HG02642 (cell line): ENCODE measurements at regions not wholly inside any gene's neighbourhood (a gene's known extent, or its start where the extent isn't known, plus 50 kb on each side); places are given as distances from the start of the nearest gene placed in this dataset.

Experiments used
- ATAC-seq: cut with Tn5 transposase; IDR thresholded peaks from one replicate; pipeline ENCODE4 v1.9.1; 2021; ENCODE audit warnings: mild to moderate bottlenecking; ENCODE audit not compliant: unreplicated experiment, poor library complexity

DNA sequence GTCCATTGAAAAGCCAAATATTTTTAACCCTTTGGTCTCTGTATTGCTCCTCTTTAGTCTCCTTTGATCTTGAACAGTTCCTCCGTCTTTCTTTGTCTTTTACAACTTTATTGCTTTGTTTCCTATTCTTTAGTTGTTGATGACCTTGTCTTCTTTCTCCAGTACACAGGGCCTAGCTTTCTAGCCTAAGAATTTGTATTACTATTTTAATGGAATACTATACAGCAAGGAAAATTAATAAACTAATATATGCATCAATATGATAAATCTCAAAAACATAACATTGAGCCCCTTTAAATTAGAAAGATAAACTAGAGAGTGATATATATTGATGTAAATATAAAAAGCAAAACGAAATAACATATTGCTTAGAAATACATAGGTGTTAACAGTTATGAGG lies 88.7 kb downstream of the NR1D2 start:
- no peak for ATAC-seq

DNA sequence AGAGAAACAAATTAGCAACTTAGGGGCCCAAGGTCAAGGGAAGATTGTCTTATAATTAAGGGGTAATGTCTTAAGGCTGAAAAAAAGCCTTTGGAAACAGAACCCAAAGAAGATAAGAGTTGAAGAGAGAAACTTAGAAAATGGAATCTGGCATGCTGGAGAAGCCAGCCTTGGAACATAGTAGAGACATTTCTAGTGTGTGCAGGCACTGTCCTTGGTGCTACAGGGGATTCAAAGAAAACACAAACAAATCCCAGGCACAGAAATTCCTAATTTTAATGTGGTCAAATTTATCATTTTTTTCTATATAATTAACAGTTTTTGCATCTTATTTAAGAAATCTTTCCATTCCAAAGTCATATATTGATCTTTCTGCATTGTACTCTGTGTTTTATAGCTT lies 89.4 kb downstream of the NR1D2 start:
- no peak for ATAC-seq

DNA sequence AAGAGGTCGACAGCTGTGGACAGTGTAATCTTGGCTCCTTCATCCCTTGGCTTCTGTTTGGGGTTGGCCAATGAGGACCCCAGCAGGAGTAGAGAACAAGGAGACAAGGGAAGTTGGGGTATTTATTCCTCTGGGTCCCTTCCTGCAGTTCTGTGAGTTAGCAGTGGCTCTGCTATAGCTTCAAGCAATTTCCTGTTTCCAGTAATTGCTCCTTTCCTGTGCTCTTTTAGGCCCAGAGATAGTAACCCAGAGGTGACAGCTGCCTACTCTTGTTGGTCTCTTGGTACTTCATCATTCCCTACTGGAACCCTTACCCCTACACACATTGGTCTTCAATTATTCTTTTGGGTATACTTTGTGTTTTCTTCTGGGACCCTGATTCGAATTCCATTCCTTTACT lies 92.9 kb downstream of the NR1D2 start:
- no peak for ATAC-seq

- no peak for ATAC-seq
Measured at GRCh38 chr3:24040311-24040710, 95.2 kb downstream of the NR1D2 start.

DNA sequence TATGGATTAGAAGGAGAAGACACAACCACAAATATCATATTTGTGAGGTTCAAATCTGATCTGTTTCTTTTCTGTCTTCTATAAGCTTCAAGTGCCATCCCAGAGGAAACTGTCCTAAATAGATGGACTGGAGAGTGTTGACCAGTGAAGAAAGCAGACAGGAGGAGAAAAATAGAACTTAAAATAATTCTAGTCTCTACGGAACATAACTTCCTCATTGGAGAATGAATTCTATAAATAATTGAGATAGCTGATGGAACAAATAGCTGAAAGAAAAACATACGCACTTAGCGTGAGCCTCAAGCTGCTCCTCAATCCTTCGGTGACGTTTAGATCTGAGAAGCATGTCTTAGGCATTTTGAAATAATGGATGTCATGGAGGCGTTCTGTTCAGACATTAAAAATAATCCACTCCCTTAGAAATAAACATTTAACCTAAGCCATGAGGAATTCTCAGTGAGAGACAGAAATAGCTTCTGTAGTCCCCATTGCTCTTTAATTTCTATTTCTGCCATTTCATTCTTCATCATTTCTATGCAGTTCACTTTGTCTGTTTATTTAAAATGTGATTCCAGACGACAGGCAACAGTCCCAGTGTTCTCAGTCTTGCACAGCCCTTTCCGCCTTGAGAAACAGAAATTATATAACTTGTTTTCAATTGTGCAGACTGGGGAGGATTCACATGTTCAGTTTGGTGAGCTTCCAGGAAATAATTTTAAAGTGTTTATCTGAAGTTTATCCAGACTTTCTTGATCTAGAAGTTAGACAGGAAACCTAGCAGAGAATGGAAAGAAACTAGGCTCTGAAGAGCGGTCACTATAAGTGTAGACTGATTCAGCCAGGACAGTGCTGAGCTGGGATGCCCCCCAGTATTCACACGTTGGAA lies 97.3 kb downstream of the NR1D2 start:
- no peak for ATAC-seq

DNA sequence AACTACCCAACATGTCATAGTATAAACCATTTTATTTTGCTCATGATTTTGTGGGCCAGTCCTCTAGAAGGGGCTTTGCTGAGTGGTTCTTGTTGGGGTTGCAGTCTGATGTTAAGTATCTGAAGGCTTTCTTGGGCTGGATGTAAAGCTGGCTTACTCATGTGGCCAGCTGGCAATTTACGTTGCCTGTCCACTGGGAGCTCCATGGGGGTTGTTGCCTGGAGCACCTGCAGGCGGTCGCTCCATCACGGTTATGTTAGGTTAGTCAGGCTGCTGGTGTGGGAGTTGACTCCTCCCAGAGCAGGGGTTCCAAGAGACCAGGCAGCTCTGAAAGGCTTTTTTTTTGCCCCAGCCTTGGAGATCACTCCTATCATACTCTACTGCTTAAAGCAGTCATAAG lies 98.1 kb downstream of the NR1D2 start:
- ATAC-seq, result no peak

- no peak for ATAC-seq
Measured at GRCh38 chr3:24043985-24044384, 98.9 kb downstream of the NR1D2 start.

DNA sequence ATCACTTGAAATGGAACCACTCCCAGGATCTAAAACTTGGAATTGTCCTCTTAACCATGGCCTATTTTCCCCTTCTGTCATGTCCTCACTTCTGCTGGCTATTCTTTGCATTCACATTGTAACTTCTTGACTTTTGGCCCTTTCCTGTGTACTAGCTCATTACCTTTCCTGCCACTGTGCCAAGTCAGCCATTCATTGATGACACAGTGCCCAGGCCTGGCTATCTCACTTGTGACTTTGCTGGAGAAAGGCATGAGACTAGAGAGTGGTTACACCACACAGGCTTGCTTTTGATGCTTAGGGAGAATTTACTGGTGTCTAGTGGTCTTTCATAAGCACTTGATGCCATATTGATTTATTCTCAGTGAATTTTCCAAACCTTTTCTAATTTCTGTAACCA lies 101.1 kb downstream of the NR1D2 start:
- ATAC-seq, result no peak

- peak; percentile 26 for ATAC-seq
Measured at GRCh38 chr3:24047513-24047912, 102.4 kb downstream of the NR1D2 start.

DNA sequence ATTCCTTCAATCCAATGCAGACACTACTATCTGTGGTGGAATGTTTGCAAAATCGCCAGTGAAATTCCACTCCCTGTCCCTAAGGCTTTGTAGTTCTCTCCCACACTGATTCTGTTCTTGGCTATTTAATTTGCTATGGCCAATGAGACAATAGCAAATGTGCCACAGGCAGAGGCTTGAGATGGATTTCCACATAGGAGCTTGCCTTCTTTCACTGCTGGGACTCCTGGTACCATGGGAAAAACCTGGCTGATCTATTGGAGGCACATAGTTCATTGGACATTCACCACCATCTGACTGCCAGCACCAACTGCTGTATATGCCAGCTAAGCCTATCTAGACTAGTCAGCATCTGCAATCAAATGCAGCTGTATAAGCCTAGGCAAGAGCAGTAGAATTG lies 103.8 kb downstream of the NR1D2 start:
- no peak for ATAC-seq

- no peak for ATAC-seq
Measured at GRCh38 chr3:24052446-24052845, 107.4 kb downstream of the NR1D2 start.

GRCh38 chr3:24058940-24059705 lies 114.0 kb downstream of the NR1D2 start:
- no peak for ATAC-seq

DNA sequence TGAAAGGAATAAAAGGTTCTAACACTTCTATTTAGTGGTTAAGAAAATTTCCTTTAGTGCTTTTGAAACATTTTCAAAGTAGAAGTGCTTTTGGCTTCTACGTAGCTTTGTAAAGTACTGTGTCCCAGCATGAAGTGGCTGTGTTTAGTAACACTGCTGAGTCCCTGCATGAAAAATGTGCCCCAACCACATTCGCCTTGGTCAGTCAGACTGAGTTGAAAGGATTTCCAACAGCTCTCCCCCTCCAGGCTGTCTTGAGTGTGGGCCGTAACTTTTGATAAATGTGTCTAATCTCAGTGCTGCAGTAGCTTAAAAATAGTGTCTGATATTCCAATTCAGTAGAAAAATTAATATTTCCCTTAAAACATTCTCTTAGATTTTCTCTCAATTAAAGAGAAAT lies 115.0 kb downstream of the NR1D2 start:
- ATAC-seq, result no peak

- no peak for ATAC-seq
Measured at GRCh38 chr3:24062916-24063315, 117.8 kb downstream of the NR1D2 start.
